NCI-H2196 (cell line): ENCODE measurements at regions not wholly inside any gene's neighbourhood (a gene's known extent, or its start where the extent isn't known, plus 50 kb on each side); places are given as distances from the start of the nearest gene placed in this dataset.

Experiments
- DNase-seq: peaks from one replicate; lab custom pipeline; 2025; ENCODE audit not compliant: unreplicated experiment; lab: John Stamatoyannopoulos, UW

- DNase-seq = peak; percentile 93
Observed at GRCh38 chr7:25854608-25855497, 297.1 kb upstream of the NFE2L3 start.

DNA sequence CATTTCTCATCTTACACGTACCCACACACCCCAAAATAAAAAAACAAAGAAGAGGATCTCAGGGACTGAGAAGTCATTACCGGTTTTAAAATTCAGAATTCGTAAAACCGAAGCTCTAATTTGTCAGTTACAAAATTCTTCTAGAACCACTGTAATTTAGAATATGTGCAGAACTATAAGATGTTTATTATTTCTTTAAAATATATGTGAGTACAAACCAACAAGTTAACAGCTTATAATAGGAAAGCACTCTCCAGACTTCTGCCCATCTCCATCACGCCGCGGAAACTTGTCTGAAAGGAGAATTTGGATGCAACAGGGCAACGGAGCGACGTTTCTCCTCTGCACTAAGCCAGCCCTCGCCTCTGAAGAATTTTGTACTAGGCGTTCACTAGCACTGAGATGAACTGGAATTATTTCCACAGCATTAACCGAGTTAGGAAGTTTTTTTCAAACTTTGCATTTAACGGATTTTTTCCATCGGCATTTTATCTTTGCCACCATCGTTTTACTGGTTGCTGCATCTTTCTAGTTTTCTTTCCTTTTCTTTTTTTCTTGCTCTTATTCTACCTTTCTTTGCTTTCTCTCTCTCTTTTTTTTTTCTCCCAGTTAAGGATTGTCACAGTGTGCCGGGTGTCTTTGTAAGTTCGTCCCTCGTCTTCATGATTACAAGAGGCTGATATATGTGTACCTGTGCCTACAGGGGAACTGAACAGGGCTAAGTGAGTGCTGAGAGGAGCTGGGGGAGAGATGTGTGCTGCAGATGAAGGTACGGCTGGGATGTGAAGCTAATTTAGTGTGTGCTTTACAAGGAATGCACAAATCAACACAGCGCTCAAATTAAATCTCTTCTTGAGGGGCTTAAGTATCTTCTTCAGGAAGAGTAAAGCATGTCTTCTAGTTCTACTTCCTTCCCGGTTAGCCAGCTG is 295.9 kb upstream of the NFE2L3 start:
- no peak for DNase-seq

DNA sequence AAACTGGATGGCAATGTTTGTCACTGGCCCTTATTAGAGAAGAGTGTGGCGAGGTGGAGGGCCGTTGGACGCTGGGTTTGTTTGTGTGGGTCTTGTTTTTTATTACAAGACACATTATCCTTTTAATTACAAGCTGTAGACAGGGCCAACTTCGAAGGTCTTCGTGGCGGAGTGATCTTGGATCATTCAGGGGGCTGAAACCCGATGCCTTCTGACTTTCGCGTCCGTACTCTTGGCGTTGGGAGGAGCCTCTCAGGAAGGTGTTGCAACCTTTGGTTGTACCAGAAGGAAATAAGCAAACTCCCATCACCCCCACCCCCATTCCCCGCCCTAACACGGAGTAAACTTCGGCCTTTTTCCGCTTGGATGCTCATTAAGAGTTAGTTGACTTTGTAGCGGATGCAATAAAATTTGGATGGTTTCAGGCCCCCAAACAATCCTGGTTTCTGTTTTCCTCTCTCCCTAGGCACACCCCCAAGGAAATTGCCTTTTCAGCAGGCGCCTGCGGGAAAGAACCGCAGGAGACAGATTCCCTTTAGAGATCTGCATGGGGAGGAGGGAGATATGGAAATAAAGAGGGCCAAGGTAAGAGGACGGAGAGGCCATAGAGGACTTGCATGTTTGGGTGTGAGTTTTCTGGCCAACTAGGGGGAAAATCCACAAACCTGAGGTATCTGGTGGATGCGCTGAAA is 294.5 kb upstream of the NFE2L3 start:
- peak; percentile 48 for DNase-seq

DNA sequence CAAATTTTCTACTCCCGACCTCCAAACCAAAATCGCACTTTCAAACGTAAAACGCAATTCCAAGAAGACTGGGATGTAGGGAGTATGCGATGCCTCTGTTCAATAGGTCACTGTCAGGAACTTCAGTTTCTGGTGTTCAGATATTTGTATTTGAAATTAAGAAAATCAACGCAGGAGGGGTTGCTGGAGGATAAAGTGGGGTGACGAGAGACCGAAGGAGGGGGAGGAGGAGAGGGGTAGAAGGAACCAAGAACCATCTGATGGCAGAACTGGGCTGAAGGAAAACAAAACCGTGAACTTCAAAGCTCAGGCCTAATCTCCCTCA is 293.8 kb upstream of the NFE2L3 start:
- DNase-seq = no peak

DNA sequence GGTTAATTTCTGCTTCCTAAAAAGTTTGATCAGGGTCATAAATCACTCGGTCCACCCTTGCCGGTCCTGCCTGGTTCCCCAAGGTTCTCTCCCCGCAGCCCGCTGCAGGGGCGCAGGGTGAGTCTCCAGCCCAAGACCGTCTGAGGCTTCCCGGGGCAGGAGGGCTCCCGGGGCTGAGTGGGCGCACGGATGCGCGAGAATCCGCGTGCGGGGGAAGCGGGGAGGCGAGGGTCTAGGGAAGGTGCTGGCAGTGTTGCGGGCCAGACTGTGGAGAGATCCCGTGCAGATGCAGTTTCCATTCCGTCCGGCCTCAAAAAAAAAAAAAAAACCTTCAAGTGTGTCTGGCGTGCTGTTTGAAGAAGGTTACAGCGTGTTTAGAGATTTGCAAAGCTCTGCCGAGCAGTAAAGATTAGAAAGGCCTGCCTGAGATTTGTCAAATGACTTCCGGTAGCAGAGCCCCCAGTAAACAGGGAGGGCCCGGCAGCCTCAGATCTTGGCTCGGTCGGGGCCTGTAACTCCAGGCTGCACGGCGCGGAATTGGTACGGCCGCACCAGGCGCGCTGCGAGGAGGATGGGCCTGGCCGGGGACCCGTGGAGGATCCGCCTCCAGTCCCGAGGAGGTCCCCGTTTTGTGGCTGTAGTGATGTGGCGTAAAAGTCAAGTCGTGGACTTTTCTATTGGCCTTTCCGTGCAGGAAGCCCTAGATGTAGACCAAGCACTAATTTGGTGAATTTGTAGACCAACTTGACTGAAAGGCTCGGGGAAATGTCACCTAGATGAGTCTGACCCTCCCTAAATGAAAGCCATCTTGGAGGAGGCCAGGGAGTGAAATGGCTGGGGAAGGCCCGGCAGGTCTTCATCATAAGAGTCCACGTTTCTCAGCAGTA is 293.2 kb upstream of the NFE2L3 start:
- DNase-seq = no peak

GRCh38 chr7:25859412-25860274 is 292.4 kb upstream of the NFE2L3 start:
- DNase-seq = no peak

- no peak for DNase-seq
Observed at GRCh38 chr7:25860275-25861163, 291.5 kb upstream of the NFE2L3 start.

GRCh38 chr7:25861164-25861496 is 290.9 kb upstream of the NFE2L3 start:
- no peak for DNase-seq

GRCh38 chr7:25861601-25862260 is 290.3 kb upstream of the NFE2L3 start:
- DNase-seq = no peak

DNA sequence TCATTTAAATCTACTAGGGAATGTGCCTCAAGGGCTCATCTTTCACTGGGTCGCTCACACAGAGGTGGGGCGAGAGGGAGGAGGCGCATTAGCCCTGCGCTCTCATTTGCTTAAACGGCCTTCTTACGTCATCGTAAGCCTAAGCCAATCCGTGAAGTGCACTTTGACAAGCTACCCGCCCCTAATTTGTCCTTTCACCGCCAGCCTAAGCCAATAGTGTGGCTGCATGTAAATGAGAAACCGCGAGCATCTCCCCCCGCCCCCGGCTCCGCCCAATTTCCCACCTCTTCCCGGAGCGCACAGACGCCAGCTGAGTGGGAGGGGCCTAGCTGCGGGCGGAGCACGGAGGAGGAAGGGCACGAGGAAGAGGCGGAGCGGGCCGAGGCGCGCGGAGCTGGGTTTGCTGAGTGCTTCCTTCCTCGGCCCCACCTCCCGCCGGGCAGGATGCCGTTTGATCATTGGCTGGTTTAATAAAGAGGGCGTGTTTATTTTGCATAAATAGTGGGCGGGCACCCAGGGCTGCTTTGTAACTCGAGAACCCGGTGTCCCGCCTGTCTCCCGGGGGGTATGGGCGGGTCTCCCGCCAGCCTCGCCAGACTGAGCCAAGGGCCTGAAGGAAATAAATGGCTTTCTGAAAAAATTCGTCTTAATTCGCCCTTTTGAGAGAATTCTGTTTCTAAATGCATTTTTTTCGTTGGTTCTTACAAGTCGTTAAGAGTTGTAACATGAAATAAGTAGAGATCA is 289.6 kb upstream of the NFE2L3 start:
- DNase-seq = peak; percentile 99

- no peak for DNase-seq
Observed at GRCh38 chr7:25863005-25863728, 288.8 kb upstream of the NFE2L3 start.

- DNase-seq = no peak
Observed at GRCh38 chr7:25863729-25864110, 288.3 kb upstream of the NFE2L3 start.

- DNase-seq = no peak
Observed at GRCh38 chr7:25864511-25864910, 287.5 kb upstream of the NFE2L3 start.

GRCh38 chr7:25864943-25865751 is 286.9 kb upstream of the NFE2L3 start:
- DNase-seq = no peak

GRCh38 chr7:25868509-25868908 is 283.5 kb upstream of the NFE2L3 start:
- no peak for DNase-seq

- DNase-seq = no peak
Observed at GRCh38 chr7:25870574-25870973, 281.4 kb upstream of the NFE2L3 start.
